GM21390 (cell line): ENCODE measurements at regions not wholly inside any gene's neighbourhood (a gene's known extent, or its start where the extent isn't known, plus 50 kb on each side); places are given as distances from the start of the nearest gene placed in this dataset.
"Not testable (repeated sequence)": the region's sequence is repeated elsewhere in the genome, so short reads cannot be mapped to it uniquely, and the experiment has no call there.

Experiments
- ATAC-seq: cut with Tn5 transposase; IDR thresholded peaks from one replicate; pipeline ENCODE4 v1.9.1; 2021; ENCODE audit not compliant: unreplicated experiment

DNA sequence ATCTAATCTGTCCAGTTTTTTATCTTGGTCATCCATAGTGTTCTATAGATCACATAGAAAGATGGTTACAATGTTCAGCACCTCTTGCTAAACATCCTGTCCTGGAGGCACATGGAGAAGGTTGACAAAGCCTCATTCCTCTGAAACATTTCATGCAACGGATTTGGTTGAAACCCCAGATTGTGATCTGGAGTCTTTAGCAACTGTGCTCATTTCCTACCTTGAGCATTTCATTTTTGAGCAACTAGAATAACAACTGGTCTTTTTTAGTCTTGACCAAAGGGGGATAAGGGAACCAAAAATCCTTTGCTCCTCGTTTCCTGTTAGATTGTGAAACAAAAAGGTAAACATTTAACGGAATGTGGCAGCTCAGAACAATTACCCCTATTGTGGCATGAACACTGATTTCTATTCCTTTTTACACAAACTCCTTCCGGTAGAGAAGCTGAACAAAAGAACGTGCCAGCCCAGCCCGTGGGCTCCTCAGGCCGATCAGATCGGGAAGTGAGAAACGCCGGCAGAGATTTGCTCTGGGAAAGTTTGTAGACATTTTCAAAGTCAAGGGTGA is 94.7 kb upstream of the ERRFI1 start:
- ATAC-seq = no peak

GRCh38 chr1:8118736-8119135 is 92.6 kb upstream of the ERRFI1 start:
- ATAC-seq = not testable (repeated sequence)

- ATAC-seq = no peak
These were observed 91.9 kb upstream of the ERRFI1 start for GRCh38 chr1:8118031-8118451.

- no peak for ATAC-seq
These were observed 90.8 kb upstream of the ERRFI1 start for GRCh38 chr1:8116894-8117264.

DNA sequence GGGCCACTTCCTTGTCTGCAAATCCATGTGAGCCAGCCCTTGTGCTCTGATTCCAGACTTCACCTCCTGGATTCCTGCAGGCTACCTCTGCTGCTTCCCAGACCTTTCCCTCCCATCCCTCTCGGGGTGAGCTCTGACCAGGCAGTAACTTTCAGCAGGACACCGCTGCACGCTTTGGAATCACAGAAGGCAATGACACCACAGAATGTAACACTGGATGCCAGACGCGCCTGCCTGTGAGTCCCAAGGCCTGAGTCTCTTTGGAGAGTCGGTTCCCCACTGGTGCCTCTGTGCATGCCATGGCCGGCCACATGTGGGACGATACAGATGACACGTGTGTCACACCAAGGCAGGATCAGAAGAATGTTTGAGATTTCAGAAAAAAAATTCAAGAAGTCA is 89.7 kb upstream of the ERRFI1 start:
- no peak for ATAC-seq

DNA sequence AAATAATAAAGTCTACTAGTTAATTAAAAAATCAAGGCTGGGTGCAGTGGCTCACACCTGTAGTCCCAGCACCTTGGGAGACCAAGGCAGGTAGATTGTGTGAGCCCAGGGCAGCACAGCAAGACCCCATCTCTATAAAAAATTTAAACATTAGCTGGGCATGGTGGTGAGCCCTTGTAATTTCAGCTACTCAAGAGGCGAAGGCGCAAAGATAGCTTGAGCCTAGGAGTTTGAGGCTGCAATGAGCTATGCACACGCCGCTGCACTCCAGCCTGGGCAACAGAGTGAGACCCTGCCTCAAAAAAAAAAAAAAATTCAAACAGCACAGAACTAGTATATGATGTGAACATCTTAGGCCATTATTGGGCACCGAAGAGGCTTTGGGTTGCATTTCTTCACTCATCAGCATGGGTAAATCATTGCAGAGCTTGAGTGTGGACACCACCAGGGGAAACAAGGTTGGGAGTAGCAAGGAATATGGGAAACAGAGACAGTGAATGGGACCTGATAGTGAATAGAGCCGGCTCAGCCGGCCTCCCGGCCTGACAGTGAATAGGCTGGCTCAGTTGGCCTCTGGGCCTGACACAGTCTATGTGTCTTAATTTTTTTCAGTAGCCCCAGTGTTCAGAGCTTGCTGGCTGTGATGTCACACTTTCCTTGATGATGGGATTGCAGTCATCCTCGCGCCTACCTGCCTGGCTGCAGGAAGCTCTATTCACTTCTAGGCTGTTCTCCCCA is 89.1 kb upstream of the ERRFI1 start:
- ATAC-seq = no peak

- ATAC-seq = no peak
These were observed 87.4 kb upstream of the ERRFI1 start for GRCh38 chr1:8113262-8114220.

DNA sequence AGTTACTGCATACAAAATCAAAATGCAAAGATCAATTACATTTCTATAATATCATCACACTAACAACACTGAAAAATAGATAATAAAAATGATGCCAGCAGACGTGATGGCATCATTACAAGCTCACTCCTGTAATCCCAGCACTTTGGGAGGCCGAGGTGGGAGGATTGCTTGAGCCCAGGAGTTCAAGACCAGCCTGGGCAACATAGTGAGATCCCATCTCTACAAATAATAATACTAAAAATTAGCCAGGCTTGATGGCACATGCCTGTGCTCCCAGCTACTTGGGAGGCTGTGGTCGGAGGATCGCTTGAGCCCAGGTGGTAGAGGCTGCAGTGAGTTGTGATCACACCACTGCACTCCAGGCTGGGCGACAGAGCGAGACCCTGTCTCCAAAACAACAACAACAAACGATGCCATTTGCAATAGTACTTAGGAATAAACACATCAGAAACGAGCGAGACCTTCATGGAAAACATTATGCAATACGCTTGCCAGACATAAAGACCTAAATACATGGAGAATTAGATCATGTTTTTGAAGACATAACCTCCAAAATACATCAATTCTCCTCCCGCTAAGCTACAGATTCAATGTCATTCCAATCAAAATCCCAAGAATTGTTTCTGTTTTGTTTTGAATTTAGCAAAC is 86.6 kb upstream of the ERRFI1 start:
- ATAC-seq = no peak

GRCh38 chr1:8111560-8111959 is 85.5 kb upstream of the ERRFI1 start:
- ATAC-seq = no peak

- ATAC-seq = no peak
These were observed 83.1 kb upstream of the ERRFI1 start for GRCh38 chr1:8109216-8109615.

DNA sequence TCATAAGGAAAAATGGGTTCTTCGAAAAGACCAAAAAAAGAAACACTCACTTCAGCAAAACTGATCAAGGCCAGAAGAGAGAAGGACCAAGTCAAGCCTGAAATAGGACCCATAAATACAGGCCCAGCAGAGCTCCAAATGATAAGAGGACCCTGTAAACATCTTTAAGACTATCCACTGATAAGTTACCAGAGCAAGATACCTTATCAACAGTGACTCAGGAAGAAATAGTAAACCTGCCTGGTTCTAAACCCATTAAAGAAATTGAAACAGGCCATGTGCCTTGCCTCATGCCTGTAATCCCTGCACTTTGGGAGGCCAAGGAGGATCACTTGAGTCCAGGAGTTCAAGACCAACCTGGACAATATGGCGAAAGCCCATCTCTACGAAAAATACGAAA is 81.8 kb upstream of the ERRFI1 start:
- ATAC-seq = no peak

DNA sequence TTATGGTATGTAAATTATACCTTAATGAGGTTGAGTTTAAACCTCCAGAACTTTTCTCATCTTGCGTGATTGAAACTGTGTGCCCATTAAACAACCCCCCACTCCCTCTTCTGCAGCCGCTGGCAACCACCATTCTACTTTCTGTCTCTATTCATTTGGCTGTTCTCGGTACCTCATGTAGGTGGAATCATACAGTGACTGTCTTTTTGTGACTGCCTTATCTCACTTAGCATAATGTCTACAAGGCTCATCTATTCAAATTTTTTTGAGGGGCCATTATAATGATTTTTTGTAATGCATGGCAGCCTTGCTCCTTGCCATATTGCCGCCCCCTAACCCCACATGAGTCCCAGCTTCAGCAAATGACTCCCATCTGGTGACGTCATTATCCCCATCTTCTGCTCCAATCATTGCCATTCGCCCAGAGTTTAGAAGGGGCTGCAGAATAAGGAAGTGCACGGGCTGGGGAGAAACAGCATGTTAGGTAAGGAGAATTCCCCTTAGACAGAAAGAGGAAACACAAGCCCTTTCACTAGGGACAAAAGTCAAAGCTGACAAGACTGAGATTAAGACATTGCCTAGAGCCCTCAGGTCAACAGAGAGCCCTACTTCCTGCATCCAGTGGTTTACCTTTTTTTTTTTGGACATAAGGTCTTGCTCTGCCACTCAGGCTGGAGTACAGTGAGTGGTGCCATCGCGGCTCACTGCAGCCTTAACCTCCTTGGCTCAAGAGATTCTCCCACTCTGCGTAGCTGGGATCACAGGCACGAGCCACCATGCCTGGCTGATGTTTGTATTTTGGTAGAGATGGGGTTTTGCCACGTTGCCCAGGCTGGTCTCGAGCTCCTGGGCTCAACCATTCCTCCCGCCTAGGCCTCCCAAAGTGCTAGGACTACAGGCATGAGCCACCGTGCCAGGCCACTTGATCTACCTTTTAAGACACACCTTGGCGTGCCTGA is 78.4 kb upstream of the ERRFI1 start:
- ATAC-seq = no peak

DNA sequence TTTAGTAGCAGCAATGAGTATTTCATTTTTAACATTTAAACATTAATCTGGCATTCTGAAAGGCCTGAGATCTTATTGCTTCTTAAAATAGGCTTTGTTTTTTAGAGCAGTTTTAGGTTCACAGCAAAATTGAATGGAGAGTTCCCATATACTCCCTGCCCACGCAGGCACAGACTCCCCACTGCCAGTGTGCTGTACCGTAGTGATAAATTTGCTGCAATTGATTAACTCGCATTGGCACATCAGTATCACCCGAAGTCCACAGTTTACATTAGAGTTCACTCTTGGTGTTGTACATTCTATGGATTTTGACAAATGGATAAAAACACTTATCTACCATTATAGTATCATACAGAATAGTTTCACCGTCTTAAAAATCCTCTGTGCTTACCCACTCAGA is 71.8 kb upstream of the ERRFI1 start:
- ATAC-seq = no peak

DNA sequence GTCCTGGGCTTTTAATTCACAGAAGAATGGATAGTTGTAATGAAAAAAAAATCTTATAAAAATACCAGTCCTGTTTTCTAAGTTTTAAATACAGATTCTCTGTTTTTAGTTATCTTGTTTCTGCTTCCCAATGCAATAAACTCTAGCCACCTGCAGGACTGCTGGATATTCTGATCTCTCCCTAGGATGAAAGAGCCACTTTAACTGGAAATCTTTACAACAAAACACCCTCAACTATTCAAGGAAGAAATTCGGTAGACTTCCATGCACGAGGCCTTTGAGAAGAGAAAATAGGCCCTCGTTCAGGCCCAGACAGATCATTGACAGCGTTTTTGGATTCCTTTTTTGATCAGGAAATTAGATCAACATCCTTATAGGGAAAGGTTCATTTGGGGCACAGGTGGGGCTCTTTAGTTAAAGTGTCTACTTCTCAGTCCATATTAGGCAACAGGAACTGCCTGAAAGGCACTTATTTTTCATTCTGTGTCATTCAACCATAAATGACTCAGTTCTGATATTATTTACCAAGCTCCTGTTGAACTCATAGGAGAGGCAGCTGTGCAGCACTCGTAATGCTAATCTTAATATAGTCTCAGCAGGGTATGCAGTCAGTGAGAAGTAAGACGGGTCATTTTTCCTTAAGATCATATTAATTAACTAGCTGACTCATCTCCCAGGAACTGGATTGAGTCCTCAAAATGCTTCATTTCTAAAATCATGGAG is 71.1 kb upstream of the ERRFI1 start:
- peak; percentile 89 for ATAC-seq

- no peak for ATAC-seq
These were observed 70.2 kb upstream of the ERRFI1 start for GRCh38 chr1:8096105-8097011.

- ATAC-seq = no peak
These were observed 69.5 kb upstream of the ERRFI1 start for GRCh38 chr1:8095584-8095983.

GRCh38 chr1:8094481-8095241 is 68.6 kb upstream of the ERRFI1 start:
- ATAC-seq = no peak
